GM19238 (cell line): ENCODE measurements at regions not wholly inside any gene's neighbourhood (a gene's known extent, or its start where the extent isn't known, plus 50 kb on each side); places are given as distances from the start of the nearest gene placed in this dataset.
"Not testable (repeated sequence)": the region's sequence is repeated elsewhere in the genome, so short reads cannot be mapped to it uniquely, and the experiment has no call there.

ENCODE experiments used
- DNase-seq: peaks from one replicate; pipeline ENCODE4 v3.0.0; 2011; ENCODE audit warnings: low spot score; ENCODE audit not compliant: insufficient read length

- no peak for DNase-seq
Measured at GRCh38 chr18:39205565-39206195, 1640.1 kb upstream of the CELF4 start.

GRCh38 chr18:39200153-39200552, 1634.6 kb upstream of the CELF4 start:
- DNase-seq, result no peak

- DNase-seq, result no peak
Measured at GRCh38 chr18:39199231-39199855, 1633.7 kb upstream of the CELF4 start.

GRCh38 chr18:39198376-39198775, 1632.8 kb upstream of the CELF4 start:
- no peak for DNase-seq

GRCh38 chr18:39191931-39192330, 1626.3 kb upstream of the CELF4 start:
- DNase-seq, result no peak

- DNase-seq, result no peak
Measured at GRCh38 chr18:39191058-39191457, 1625.5 kb upstream of the CELF4 start.

GRCh38 chr18:39190508-39190907, 1624.9 kb upstream of the CELF4 start:
- DNase-seq, result no peak

GRCh38 chr18:39188278-39188677, 1622.7 kb upstream of the CELF4 start:
- no peak for DNase-seq

GRCh38 chr18:39186008-39186407, 1620.4 kb upstream of the CELF4 start:
- DNase-seq, result no peak

GRCh38 chr18:39184176-39184575, 1618.6 kb upstream of the CELF4 start:
- DNase-seq, result no peak

- no peak for DNase-seq
Measured at GRCh38 chr18:39178166-39178565, 1612.6 kb upstream of the CELF4 start.

GRCh38 chr18:39172695-39173421, 1607.3 kb upstream of the CELF4 start:
- no peak for DNase-seq

- no peak for DNase-seq
Measured at GRCh38 chr18:39168723-39169122, 1603.1 kb upstream of the CELF4 start.

GRCh38 chr18:39167990-39168389, 1602.4 kb upstream of the CELF4 start:
- DNase-seq, result no peak

GRCh38 chr18:39166776-39167175, 1601.2 kb upstream of the CELF4 start:
- no peak for DNase-seq

GRCh38 chr18:39162013-39162827, 1596.6 kb upstream of the CELF4 start:
- DNase-seq, result no peak

- DNase-seq, result no peak
Measured at GRCh38 chr18:39149211-39149806, 1583.7 kb upstream of the CELF4 start.

- DNase-seq, result no peak
Measured at GRCh38 chr18:39134255-39134654, 1568.7 kb upstream of the CELF4 start.

GRCh38 chr18:39127538-39127937, 1561.9 kb upstream of the CELF4 start:
- not testable (repeated sequence) for DNase-seq

GRCh38 chr18:39113790-39114189, 1548.2 kb upstream of the CELF4 start:
- DNase-seq, result no peak

GRCh38 chr18:39105104-39105503, 1539.5 kb upstream of the CELF4 start:
- no peak for DNase-seq
